Forelimb muscle (tissue), 1 donor: ENCODE measurements at regions not wholly inside any gene's neighbourhood (a gene's known extent, or its start where the extent isn't known, plus 50 kb on each side); places are given as distances from the start of the nearest gene placed in this dataset.

Source experiments
- DNase-seq: peaks from one replicate; pipeline ENCODE4 v3.0.0-alpha.2; 2013; ENCODE audit warnings: low read depth

- no peak for DNase-seq
These were observed 768.7 kb upstream of the NRSN1 start for GRCh38 chr6:23357185-23357766.

DNA sequence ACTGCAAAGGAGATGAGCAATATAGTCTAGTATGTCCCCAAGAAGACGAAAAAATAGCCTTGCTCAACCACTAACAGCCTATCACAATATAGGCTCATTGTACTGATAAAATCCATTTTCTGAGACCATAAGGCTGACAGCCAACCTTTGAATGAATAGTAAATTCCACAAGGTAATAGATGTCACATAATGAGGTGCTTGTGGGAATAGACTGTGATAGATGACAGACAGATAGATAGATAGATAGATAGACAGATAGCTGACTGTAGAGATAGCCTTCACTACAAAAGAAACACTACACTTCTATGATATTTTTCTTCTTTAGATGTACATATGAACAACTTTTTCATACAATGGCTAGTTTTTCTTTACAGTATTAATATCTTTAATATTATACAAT, 760.3 kb upstream of the NRSN1 start:
- no peak for DNase-seq

DNA sequence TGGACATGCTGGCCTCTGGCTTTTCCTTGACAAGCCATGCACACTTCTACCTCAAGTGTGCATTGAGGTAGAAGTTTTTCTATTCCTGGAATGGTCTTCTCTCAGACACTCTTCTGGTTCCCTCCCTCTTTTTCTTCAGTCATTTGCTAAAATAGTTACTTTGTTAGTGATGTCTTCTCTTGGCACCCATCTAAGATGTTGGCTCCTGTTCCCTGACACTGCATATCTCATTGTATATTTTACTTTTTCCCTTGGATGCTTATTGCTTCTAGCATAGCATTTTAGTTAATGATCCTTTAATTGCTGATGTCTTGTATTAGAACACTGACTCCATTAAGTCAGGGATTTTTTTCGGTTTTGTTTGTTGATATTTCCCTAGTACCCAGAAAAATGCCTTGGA, 758.7 kb upstream of the NRSN1 start:
- no peak for DNase-seq

- DNase-seq = no peak
These were observed 757.5 kb upstream of the NRSN1 start for GRCh38 chr6:23368557-23368956.

- no peak for DNase-seq
These were observed 756.0 kb upstream of the NRSN1 start for GRCh38 chr6:23370051-23370450.

DNA sequence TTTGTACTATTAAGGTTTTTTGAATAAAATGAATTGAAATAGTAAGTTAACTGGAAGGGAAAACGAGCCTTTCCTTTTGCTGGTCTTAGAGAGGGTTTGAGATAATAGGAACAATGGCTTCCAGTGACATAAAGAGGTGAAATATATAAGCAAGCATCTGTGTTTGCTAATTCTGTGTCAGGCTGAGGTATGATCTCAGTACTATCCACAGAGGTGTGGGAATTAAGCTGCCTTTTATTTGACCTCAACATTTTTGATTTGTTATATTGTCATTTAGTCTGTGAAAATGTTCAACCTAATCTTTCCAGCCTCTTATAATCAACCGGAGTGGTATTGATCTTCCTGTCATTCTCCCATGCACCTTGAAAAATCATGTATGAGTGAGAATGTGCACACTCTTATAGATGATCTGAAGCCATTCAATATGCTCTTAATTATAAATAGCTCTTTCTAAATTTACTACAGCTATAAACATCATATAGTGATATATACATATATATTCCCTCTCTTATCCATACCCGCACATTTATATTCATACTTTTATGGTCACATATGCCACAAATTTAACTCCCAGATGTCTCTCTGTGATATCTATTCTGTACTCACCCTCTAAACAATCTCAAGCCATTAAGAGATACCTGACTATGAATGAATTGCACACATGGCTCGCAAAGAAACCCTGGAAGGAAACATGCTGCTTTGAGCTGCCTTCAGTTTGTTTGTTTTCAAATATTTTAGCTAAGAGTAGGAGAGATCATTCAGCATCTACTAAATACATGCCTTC, 754.7 kb upstream of the NRSN1 start:
- no peak for DNase-seq

DNA sequence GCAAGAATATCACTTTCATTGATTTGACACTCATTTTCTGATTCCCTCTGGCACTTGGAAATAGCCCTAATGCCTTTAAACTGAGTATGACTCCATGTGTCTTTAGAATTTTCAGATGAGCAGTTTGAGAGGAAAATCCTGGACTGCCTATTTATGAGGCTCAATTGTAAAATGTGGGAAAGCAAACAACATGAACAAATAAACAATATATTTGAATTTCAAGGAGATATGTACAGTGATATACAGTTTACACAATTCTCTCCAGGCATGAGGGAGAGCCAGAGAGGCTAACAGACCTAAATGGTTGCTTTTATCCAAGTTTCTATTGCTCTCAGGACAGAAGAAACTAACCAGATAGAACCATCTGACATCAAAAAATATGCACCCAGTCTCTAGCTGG, 748.2 kb upstream of the NRSN1 start:
- DNase-seq = no peak

GRCh38 chr6:23380465-23380864, 745.5 kb upstream of the NRSN1 start:
- no peak for DNase-seq

DNA sequence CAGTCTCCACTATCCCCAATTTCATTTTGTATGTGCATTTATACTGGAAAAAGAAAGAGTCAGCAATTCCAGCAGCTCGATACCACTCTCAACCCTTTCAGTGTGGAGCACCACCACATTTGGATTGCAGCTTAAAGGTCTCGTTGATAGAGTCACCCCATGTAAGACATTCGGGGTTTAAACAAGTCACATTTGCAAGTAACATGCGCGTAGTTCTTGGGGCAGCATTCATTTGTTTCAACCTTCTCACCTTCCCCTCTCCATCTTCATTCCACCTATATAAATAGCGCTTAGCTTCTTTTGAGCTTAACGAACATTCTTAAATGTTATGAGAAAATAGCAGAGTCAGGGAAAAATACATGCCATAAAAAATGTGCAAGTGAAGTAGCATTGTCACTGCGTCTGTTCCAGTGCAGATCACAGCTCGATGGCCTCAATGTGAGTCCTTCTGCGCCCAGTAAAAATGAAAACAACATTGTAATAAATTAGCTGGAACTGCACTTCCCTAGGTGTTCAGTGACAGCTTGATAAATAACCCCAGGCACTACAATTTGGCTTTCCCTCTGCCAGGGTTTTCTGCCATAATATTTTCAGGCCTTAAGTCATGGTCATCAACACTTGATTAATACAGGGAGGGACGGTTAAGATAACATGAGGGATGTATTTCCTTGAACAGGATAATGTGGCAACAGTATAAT, 737.8 kb upstream of the NRSN1 start:
- no peak for DNase-seq

- DNase-seq = no peak
These were observed 736.6 kb upstream of the NRSN1 start for GRCh38 chr6:23389386-23389785.

- DNase-seq = no peak
These were observed 735.8 kb upstream of the NRSN1 start for GRCh38 chr6:23390221-23390620.

DNA sequence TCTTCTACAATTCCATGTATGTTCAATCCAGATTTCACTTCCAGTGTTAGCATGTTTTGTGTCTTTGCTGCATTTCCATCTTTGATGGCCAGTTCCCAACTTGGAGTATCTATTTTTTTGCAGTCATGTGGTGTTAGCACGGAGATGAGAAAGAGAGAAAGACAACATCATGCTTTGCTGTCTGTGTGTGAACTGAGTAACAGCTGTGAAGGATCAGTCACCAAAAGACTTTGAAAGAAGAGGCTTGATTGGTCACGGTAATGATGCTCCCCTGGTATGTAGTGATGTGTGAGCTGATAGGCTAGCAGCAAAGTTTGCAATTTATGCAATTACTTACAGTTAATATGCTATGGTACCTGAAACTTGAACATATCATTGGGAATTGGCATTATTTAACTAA, 731.3 kb upstream of the NRSN1 start:
- DNase-seq = no peak

DNA sequence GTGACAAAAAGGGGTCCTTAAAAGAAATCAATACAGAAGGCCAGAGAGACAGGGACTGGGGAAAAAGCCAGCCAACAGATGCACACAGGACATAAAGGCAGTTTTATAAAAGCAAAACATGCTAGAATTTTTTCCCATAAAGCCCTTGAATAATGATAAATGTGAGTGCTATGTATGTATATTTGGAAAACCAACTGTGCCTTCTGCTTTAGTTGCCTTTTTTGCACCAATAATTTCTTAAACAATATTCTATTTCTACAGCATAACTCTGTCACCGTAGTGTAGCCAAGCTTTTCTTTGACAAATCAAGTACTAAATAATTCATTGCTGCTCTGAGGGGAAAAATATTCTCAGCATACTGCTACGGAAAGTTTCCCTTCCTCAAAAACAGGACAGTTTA, 730.6 kb upstream of the NRSN1 start:
- DNase-seq = no peak

DNA sequence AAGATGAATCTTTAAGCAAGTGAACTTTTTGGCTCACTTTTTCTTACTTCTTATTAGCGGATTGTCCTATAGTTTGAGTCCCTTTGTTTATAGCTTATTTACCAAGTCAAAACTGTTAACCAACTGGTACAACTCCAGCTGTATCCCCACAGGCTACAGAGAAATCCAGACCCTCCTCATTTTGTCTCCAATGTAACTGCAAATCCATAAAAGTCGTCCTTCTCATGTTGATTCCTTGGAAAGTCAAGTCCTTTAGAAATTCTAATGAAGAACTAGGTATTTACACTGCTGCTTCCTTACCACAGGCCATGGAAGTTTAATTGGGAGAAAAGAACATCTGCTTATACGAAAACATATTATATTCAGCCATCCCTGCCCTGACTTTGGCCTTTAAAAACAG, 729.1 kb upstream of the NRSN1 start:
- DNase-seq = no peak

GRCh38 chr6:23403460-23403859, 722.6 kb upstream of the NRSN1 start:
- no peak for DNase-seq

- DNase-seq = no peak
These were observed 716.5 kb upstream of the NRSN1 start for GRCh38 chr6:23409531-23409930.

DNA sequence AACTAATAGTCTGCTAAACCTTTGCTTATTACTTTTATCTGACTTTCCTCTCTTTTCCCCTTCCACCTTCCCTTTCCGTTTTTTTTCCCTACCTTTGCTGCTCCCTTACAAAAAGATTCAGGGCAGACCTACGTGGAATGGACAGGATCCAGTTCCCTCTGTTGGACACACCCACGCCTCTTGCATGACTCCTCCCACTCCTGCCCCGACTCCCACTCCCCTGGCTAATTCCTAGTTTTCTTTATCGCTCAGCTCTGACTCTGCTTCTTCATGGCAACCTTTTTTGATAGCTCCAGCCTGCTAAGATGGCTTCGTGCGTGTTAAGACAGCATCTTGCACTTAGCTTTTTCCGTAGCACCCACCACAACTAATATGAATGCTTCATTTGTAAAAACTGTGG, 715.6 kb upstream of the NRSN1 start:
- DNase-seq = no peak

- no peak for DNase-seq
These were observed 713.2 kb upstream of the NRSN1 start for GRCh38 chr6:23412770-23413169.

- DNase-seq = no peak
These were observed 712.5 kb upstream of the NRSN1 start for GRCh38 chr6:23413327-23414050.

DNA sequence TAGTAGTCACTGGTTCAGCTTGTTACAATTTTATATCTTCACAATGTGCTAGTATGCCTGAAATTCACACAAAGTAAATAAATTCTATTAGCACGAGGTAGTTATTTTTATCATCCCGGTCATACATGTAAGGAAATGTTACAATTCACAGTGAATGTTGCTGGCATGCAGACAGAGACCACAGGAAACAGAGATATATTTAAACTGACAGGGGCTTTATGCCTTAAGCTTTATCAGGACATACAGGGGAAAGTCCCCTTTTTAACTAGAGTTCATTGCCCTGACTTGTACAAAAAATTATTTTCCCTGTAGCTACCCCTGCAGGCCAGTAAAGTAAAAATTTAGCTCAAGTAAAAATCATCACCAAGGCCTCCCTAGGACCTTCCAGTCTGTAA, 712.0 kb upstream of the NRSN1 start:
- peak; percentile 51 for DNase-seq

DNA sequence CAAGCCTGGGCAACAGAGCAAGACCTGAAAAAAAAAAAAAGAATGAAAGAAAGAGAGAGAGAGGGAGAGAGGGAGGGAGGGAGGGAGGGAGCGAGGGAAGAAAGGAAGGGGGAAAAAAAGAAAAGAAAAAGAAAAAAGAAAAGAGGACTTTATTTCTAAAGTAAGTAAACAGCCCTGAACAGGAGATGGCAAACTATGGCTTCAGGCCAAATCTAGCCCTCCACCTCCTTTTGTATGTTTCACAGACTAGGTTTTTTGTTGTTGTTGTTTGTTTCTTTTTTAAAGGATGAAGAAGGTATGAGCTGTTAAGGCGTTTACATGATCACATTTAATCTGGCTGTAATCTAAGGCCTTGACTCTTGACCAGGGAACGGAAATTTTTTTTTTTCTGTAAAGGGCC, 711.1 kb upstream of the NRSN1 start:
- DNase-seq = no peak

GRCh38 chr6:23415819-23416427, 710.1 kb upstream of the NRSN1 start:
- no peak for DNase-seq
